Stimulated activated CD4-positive, alpha-beta T cell treated with anti-CD3 and anti-CD28 coated beads, TNF-alpha, amount 100 ng/mL, for 4 hours (primary cell): ENCODE measurements at regions not wholly inside any gene's neighbourhood (a gene's known extent, or its start where the extent isn't known, plus 50 kb on each side); places are given as distances from the start of the nearest gene placed in this dataset.
"Not testable (repeated sequence)": the region's sequence is repeated elsewhere in the genome, so short reads cannot be mapped to it uniquely, and the experiment has no call there.

ENCODE experiments used
- DNase-seq, 3 experiments: peaks; one replicate each; pipeline ENCODE4 v3.0.0-alpha.2; 2020; ENCODE audit warnings: low read depth in 3 of 3

- DNase-seq = no peak
Observed at GRCh38 chr1:222865718-222866117, 50.9 kb downstream of the DISP1 start.

- no peak for DNase-seq
Observed at GRCh38 chr1:222867316-222867715, 52.5 kb downstream of the DISP1 start.

DNA sequence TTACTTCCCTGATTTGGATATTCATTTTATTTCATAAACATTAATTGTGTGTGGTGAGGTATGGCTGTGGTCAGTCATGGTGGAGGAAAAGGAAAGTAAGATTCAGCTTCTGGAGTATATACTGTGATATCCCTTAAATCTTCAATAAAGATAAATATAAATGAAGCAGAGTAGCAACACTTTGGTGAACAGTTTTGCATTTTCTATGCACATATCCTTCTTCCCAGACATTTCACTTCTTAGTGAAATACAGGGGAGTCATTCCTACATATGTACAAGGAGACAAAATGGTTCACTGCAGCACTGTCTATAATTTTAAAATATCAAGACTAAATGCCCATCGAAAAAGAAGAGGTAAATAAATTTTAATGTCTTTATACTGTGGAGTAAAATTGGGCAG lies 61.3 kb downstream of the DISP1 start:
- no peak for DNase-seq

DNA sequence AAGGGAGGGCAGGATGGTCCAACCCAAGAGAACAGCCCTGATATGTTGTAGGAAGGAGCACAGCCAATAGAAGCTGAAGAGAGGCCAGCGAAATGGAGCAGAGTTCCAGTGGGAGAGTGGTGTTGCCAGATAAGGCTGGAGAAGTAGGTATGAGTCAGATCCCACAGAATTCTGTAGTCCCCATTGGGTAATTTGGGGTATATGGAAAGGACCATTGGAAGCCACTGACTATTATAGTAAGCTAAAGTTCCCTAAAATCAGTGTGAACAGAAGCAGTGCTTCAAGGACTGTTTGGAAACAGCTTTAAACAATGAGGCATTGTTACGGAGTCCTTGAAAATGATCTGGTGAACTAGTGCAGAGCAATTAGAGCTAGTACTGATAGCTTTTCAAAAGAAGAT lies 63.0 kb downstream of the DISP1 start:
- DNase-seq = no peak

DNA sequence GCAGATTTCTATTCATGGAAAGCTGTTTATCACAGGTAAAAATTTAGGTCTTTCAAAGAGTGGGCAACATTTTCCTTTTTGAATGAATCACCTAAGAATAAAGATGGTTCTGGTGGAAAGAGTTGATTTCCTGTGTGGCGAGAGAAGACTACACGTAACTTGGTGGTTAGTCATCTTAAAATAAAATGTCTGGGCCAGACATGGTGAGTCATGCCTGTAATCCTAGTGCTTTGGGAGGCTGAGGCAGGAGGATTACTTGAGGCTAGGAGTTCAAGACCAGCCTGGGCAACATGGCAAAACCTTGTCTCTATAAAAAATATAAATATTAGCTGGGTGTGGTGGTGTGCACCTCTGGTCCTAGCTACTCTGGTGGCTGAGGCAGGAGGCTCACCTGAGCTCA lies 65.7 kb downstream of the DISP1 start:
- DNase-seq = peak in 1 of 3 experiments; percentile 5

DNA sequence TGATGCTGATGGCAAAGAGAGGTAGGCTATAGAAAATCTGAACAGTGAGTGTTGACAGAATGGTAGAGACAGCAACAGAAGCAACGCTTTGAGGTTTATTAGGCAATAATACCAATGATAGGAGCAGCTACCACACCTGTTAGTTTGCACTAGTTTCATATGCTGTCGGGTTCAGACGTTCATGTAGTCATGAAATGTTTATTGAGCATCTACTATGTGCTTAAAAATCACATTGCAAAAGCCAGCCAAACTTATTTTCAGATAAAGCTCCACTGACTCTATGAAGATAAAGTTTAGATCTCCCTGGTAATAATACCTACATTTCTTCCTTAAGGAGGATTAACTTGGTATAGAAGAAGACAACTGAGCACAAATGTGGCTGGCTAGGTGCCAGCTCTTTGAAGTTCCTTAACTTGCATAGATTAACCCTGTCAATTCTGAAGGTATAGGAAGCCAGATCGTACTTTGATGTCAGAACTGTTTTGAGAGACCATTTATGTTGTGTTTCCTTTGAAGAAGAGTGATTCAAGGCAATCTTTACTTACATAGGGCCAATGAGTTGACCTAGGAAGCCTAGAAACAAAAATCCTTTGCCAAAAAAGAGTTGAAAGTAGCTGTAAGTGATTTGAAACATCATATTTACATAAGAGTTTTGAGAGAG lies 71.5 kb downstream of the DISP1 start:
- no peak for DNase-seq

- DNase-seq = no peak
Observed at GRCh38 chr1:222886878-222887351, 72.1 kb downstream of the DISP1 start.

GRCh38 chr1:222889440-222889839 lies 74.6 kb downstream of the DISP1 start:
- DNase-seq = no peak

DNA sequence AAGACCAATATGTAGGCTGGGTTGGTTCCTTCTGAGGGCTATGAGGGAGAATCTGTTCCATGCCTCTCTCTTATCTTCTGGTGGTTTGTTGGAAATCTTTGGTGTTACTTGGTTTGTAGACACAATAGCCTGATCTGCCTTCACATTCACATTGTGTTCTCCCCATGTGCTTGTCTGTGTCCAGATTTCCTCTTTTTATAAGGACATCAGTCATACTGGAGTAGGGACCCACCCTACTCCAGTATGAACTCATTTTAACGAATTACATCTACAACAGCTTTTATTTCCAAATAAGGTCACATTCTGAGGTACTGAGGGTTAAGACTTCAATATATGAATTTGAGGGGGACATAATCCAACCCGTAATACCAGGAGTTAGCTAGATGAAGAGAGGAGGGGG lies 75.9 kb downstream of the DISP1 start:
- DNase-seq = no peak

DNA sequence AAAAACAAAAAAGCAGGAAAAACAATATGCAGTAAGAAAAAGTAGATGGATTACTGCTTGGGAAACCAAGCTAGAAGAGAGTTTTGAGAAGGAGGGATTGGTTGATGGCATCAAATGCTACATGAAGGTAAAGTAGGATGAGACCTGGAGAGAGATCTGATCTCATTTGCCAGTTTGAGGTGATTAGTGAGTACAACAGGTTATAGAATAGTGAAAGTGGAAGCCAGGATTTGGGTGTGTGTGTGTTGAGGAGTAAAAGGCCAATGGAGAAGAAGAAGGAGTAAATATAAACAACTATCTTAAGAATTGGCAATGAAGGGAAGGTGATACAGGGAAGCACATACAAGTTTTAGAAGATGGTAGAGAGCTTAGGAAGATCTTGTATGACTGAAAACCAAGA lies 76.7 kb downstream of the DISP1 start:
- DNase-seq = no peak

DNA sequence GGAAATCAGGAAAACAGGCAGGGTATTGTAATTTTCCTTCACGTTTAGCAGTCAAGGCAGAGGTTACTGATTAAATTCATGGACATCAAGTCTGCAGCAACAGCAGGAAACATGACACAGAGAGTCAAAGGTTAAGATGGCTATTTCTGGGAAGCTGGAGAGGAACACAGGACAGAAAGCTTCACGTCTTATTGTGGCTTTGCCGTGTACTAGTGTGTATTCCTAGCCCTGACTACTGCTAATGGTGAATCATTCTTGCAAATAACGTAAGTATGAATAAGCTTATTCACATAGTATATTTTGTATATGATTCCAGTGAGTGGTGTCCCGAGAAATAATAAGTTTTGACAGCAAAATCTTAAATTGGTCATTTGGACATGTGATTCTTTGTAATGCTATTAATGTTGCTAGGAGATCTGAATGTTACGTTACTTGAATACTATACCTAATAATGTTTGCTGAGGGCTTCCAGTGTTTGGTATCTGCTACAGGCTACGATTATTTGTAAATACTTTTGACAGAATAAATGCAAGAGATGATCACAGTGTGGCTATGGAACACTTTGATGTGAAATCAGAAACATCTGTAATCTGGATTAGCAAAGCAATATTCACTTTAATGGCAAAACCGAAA lies 77.4 kb downstream of the DISP1 start:
- DNase-seq = no peak

DNA sequence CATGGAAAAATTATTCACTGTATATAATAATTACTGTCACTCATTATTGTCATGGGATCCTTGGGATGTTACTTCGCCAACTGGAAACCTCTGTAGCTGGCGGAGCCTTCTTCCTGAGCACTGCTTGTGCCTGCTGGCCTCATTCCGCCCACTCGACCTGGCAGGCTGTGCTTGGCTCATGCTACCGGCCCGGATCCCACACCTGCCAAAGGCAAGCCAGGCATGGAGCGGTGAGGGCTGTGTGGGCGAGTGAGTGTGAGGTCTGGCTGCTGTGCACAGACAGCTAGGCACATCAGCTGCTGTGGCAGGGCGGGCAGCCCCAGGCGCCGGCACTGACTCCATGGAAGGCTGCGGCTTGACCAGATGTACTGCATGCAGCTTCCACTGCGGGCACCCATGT lies 78.4 kb downstream of the DISP1 start:
- DNase-seq = no peak

GRCh38 chr1:222894331-222894730 lies 79.5 kb downstream of the DISP1 start:
- no peak for DNase-seq

- no peak for DNase-seq
Observed at GRCh38 chr1:222896630-222897526, 82.0 kb downstream of the DISP1 start.

DNA sequence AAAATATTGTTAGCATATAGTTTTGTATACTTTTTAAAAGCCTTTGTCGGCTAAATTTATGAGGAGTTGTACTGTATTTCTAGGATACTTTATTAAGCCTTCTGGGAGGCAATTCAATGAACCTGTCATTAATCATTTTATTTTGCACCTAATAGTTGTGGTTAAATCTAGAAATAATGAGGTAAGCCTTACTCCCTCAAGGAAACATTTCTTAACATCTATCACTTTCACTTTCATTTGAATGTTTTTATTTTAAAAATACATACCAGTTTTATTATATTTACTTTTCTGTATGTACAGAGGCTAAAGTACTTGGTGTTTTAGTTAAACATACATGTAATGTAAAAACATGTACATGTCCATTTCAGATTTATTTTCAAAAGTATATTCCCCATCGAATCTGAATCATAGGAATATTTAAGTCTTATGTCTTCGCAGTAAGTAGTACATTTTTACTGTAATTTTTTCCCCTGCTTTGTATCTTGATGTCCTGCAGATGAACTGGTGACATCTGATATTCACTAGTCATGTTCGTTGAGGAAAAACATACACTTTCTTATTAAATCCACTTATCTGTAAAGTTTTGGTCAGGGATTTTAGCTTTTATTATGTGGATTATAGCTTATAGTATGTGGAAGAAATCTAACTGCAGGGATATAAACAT lies 82.8 kb downstream of the DISP1 start:
- DNase-seq = no peak

DNA sequence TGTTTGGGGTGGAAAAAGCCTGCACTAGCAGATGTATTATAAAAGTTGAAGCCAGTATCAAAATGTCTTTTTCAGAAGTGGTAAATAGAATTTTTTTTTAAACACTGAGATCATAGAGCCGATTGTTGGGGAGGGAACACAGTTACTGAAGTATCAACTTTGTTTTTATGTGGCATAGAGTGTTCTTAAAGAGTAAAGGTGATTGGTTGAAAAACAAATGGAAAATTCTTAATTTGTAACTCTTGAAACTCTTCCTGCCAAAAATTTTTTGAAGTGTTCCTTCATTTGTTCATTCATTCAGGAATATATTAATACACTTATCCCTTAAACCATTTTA lies 83.3 kb downstream of the DISP1 start:
- DNase-seq = no peak

DNA sequence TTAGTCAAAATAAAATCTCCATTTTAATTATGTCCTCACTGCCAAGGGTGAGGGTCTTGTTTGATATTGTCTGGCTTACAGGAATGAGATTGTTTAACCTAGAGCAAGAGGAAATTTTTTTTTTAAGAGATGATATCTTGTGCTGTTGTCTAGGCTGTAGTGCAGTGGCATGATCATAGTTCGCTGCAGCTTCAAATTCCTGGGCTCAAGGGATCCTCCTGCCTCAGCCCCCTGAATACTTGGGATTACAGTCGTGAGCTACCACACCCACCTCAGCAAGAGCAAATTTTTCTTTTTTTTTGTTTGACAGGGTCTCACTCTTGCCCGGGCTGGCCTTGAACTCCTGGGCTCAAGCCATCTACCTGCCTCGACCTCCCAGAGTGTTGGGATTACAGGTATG lies 84.6 kb downstream of the DISP1 start:
- DNase-seq = no peak

DNA sequence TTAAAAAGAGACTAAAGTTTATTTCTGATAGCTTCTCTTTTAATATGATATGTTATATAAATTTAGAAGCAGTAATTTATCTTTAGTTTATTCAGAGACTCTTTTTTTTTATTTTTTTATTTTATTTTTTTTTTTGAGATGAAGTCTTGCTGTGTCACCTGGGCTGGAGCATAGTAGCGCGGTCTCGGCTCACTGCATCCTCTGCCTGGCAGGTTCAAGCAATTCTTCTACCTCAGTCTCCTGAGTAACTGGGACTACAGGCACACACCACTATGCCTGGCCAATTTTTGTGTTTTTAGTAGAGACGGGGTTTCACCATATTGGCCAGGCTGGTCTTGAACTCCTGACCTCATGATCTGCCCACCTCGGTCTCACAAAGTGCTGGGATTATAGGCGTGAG lies 89.6 kb downstream of the DISP1 start:
- no peak for DNase-seq

GRCh38 chr1:222905151-222905550 lies 90.3 kb downstream of the DISP1 start:
- no peak for DNase-seq

GRCh38 chr1:222906271-222906739 lies 91.5 kb downstream of the DISP1 start:
- not testable (repeated sequence) for DNase-seq

DNA sequence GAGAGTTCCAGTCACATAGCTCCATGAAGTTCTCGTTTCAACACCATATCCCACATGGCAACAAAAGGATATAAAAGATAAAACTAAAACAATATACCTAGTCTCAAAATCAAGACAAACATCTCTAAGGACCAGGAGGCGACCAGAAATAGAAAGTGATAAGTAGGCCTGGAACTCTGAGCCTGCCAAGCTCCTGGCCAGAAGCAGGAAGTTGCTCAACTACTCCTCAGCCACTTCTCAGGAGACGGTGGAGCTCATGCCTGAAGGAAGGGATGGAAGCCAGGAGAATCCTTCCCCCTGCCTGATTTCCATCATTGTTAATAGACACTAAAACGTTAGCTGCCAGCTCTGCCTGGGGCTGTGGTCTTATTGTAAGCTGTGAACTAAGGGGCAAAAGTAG lies 94.7 kb downstream of the DISP1 start:
- DNase-seq = no peak

DNA sequence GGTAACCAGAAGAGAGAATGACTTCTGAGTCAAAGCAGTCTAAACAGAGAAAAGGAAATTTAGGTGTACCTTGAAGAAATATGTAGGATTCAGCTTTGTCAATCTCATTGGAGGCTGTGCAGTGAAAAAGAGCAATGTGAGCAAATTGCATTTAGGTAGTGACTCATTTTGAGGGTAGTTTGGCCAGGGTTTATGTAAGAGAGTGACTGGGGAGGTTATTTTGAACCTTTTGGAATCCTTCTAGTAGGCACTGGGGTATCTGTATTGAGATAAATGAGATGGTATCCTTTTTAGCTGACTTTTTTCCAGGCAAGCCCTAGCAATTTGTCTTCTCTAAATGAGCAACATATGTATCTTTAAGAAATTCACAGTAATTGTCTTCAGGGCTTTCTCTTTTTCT lies 95.9 kb downstream of the DISP1 start:
- DNase-seq = no peak
